ENCODE measurements at regions not wholly inside any gene's neighbourhood (a gene's known extent, or its start where the extent isn't known, plus 50 kb on each side); places are given as distances from the start of the nearest gene placed in this dataset.
"Not testable (repeated sequence)": the region's sequence is repeated elsewhere in the genome, so short reads cannot be mapped to it uniquely, and the experiment has no call there.

DNA sequence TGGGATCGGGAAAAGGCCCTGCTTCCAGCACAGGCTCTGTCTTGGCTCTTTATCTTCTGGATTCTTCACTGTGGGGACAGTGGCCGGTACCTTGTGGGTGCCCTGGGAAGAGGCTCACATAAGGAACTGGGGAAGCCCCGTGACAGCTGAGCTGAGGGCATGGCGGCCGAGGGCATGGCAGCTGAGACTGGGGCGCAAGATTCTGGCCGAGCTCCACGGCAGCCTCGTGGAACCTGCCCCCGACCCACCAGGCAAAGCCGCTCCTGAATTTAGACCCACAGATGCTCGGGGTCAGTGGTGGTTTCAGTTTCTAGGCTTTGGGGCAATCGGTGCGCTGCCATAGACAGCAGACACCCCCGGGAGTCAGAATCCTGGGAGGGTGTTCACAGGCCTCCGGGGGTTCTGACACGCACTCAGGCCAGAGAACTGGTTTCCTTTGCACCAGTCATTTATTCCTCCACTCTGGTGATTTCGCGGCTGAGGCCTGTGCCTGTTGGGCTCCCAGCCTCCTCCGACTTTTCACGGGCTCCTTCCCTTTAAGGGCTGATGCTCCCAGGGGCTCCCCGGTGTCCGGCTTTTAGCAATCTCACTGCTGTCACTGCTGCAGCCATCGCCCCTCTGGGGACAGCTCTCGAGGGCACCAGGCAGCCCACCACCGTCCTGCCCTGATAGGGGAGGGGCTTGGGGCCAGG is 117.6 kb downstream of the TEX29 start:
- H3K4me3 ChIP-seq (ENCODE audit: low read depth in 1 of 2, low read length in 1 of 2): no peak overlapping the region
- no peaks in the 10 kb centered on the region for H3K36me3 ChIP-seq
- no peaks in the 10 kb centered on the region for H3K4me1 ChIP-seq (ENCODE audit: control insufficient read depth in 1 of 2, insufficient read depth in 1 of 2, low read depth in 1 of 2, low read length in 1 of 2)
- no peaks in the 10 kb centered on the region for H3K27me3 ChIP-seq
- H3K27ac ChIP-seq: no peak overlapping the region
- H3K9me3 ChIP-seq: no peaks in the 10 kb centered on the region
- TF ChIP-seq, protein P1, sequence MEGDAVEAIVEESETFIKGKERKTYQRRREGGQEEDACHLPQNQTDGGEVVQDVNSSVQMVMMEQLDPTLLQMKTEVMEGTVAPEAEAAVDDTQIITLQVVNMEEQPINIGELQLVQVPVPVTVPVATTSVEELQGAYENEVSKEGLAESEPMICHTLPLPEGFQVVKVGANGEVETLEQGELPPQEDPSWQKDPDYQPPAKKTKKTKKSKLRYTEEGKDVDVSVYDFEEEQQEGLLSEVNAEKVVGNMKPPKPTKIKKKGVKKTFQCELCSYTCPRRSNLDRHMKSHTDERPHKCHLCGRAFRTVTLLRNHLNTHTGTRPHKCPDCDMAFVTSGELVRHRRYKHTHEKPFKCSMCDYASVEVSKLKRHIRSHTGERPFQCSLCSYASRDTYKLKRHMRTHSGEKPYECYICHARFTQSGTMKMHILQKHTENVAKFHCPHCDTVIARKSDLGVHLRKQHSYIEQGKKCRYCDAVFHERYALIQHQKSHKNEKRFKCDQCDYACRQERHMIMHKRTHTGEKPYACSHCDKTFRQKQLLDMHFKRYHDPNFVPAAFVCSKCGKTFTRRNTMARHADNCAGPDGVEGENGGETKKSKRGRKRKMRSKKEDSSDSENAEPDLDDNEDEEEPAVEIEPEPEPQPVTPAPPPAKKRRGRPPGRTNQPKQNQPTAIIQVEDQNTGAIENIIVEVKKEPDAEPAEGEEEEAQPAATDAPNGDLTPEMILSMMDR (IDR thresholded peaks at IDR 0.05): no peak

DNA sequence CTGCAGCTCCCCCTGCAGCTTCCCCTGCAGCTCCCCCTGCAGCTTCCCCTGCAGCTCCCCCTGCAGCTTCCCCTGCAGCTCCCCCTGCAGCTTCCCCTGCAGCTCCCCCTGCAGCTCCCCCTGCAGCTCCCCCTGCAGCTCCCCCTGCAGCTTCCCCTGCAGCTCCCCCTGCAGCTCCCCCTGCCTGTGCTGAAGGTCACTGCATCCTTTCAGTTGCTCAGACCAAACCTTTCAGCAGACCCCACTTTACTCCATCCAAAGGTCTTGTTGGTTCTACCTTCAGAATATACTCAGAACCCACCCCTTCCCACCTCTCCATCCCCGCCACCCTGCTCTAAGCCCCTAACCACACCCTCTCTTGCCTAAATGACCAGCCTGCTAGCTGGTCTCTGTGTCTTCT is 120.0 kb downstream of the TEX29 start:
- not testable (repeated sequence) for H3K36me3 ChIP-seq; H3K27me3 ChIP-seq; H3K27ac ChIP-seq; H3K4me1 ChIP-seq (ENCODE audit: control insufficient read depth in 1 of 2, insufficient read depth in 1 of 2, low read depth in 1 of 2, low read length in 1 of 2); H3K9me3 ChIP-seq; H3K4me3 ChIP-seq (ENCODE audit: low read depth in 1 of 2, low read length in 1 of 2)

GRCh38 chr13:111443981-111444380 is 123.5 kb downstream of the TEX29 start:
- no peaks in the 10 kb centered on the region for H3K27me3 ChIP-seq
- no peaks in the 10 kb centered on the region for H3K4me1 ChIP-seq (ENCODE audit: control insufficient read depth in 1 of 2, insufficient read depth in 1 of 2, low read depth in 1 of 2, low read length in 1 of 2)
- H3K36me3 ChIP-seq: no peaks in the 10 kb centered on the region
- H3K4me3 ChIP-seq (ENCODE audit: low read depth in 1 of 2, low read length in 1 of 2): no peak overlapping the region
- no peak overlapping the region for H3K27ac ChIP-seq
- TF ChIP-seq, protein P1 (IDR thresholded peaks at IDR 0.05): no peak
- no peaks in the 10 kb centered on the region for H3K9me3 ChIP-seq

GRCh38 chr13:111448504-111448903 is 128.1 kb downstream of the TEX29 start:
- no peak overlapping the region for H3K27ac ChIP-seq
- H3K36me3 ChIP-seq: no peaks in the 10 kb centered on the region
- H3K4me3 ChIP-seq (ENCODE audit: low read depth in 1 of 2, low read length in 1 of 2): no peak overlapping the region
- H3K4me1 ChIP-seq (ENCODE audit: control insufficient read depth in 1 of 2, insufficient read depth in 1 of 2, low read depth in 1 of 2, low read length in 1 of 2): no peaks in the 10 kb centered on the region
- TF ChIP-seq, protein P1 (IDR thresholded peaks at IDR 0.05): no peak
- no peaks in the 10 kb centered on the region for H3K27me3 ChIP-seq
- no peaks in the 10 kb centered on the region for H3K9me3 ChIP-seq

- H3K27me3 ChIP-seq: no peaks in the 10 kb centered on the region
- H3K4me3 ChIP-seq (ENCODE audit: low read depth in 1 of 2, low read length in 1 of 2): no peak overlapping the region
- H3K4me1 ChIP-seq (ENCODE audit: control insufficient read depth in 1 of 2, insufficient read depth in 1 of 2, low read depth in 1 of 2, low read length in 1 of 2): no peaks in the 10 kb centered on the region
- H3K36me3 ChIP-seq: no peaks in the 10 kb centered on the region
- no peaks in the 10 kb centered on the region for H3K9me3 ChIP-seq
- H3K27ac ChIP-seq: no peak overlapping the region
- TF ChIP-seq, protein P1 (IDR thresholded peaks at IDR 0.05): no peak
Measured at GRCh38 chr13:111449041-111449440, 128.6 kb downstream of the TEX29 start.

DNA sequence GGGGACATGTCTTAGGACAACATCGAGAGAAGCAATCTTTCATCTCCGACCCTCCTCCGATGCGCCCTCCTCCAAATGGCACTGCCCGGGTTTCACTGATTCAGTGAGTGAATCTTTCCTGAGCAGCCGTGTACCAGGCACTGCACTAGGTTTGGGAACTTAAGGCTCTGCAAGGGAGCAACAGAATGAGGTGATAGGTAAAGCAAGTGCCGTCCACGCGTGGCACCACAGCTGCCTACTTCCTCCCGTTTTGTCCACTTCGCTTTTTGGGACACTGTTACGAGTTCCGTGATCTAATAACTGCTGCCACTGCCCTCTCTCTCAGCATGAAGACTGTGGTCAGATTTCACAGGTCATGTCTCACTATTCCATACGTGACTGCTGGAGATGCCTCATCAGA is 131.0 kb downstream of the TEX29 start:
- Histone ChIP-seq H3K4me1 (ENCODE audit: control insufficient read depth in 1 of 2, insufficient read depth in 1 of 2, low read depth in 1 of 2, low read length in 1 of 2) (no peaks in the 10 kb centered on the region), H3K9me3 (no peaks in the 10 kb centered on the region), H3K4me3 (ENCODE audit: low read depth in 1 of 2, low read length in 1 of 2) (no peak overlapping the region), H3K27me3 (no peaks in the 10 kb centered on the region), H3K27ac (no peak overlapping the region), H3K36me3 (no peaks in the 10 kb centered on the region)
- TF ChIP-seq, protein P1 (IDR thresholded peaks at IDR 0.05): no peak
